ENCODE measurements at regions not wholly inside any gene's neighbourhood (a gene's known extent, or its start where the extent isn't known, plus 50 kb on each side); places are given as distances from the start of the nearest gene placed in this dataset.
"Not testable (repeated sequence)": the region's sequence is repeated elsewhere in the genome, so short reads cannot be mapped to it uniquely, and the experiment has no call there.

DNA sequence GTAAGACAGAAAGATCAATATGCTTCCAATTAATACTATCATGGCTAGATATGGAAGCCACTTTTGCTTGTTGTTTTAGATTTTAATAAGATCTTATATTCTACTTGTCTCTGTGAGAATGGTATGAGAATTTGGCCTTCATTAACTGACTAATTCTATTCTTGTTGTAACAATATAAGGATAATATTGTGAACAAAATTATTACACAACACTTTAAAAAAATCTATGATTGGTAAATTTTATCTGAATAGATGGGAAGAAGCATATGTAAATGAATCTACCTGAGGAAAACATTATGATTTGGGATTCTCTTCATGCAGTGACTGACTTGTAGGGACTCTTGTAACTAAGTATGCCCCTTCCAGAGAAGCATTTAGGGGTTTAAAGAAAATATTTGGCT lies 308.9 kb upstream of the KCND2 start:
- ATAC-seq = no peak

DNA sequence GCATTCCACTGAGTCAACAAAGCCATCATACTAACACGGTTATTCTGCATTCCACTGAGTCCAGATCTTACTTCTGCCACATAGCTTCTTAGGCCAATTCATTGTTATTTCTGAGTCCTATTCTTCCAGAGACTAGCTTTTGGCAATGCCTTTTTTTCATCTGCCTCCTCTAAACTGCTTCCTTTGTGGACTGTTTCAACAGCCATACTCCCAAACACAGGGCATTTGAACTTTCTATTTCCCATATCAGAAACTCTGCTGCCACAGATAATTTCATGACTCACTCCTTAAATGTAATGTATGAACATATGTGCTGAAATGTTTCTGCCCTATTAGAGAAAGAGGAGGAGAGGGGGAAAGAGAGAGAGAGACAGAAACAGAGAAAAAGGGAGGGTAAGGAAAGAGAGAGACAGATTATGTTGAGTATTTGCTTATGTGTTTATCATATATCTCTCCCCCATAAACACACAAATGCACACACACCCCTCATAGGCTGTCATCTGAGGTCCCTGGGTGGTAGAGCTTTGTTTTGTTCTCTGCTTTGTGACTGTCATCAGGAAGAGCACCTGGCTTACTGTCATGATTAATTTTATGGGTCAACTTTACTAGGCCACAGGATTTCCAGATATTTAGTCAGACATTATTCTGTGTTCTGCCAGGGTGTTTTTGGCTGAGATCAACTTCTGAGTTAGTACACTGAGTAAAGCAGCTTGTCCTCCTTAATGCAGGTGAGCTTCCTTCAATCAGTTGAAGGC lies 308.0 kb upstream of the KCND2 start:
- no peak for ATAC-seq

DNA sequence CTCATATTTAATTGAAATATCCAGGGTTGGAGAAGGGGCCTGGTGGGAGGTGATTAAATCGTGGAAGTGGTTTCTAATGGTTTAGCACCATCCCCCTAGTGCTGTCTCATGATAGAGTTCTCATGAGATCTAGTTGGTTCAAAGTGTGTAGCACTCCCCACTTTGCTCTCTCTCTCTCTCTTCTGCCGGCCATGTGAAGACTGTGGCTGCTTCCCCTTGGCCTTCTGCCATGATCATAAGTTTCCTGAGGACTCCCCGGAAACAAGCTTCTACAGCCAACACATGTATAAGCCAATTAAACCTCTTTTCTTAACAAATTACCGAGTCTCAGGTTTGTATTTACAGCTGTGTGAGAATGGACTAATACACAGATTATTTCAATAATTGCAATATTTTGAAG lies 305.8 kb upstream of the KCND2 start:
- no peak for ATAC-seq

DNA sequence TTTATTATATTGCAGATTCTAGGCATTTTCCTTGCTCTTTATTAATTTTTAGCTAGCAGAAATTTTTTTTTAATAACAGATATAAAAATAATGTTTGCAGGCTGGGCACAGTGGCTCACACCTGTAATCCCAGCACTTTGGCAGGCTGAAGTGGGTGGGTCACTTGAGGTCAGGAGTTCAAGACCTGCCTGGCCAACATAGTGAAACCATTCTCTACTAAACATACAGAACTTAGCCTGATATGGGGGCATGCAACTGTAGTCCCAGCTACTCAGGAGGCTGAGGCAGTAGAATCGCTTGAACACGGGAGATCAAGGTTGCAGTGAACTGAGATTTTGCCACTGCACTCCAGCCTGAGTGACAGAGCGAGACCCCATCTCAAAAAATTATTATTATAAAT lies 304.6 kb upstream of the KCND2 start:
- not testable (repeated sequence) for ATAC-seq

DNA sequence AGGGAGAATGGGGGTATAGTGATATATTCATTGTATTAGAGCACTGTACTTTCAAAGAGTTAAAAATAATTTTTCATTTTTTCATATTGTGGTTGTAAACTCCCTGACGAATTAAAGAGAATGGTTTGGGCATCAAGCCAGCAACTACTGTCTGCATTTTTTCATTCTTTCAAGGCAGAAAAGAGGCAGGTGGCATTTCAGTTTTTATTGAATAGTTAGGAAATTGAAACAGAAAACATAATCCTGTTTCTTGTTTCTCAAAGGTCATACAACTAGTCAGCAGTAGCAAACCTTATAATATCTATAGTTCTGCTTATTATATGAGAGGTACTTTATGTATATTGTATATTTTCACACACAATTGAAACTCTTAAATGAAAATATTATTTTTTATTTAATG lies 303.9 kb upstream of the KCND2 start:
- no peak for ATAC-seq

DNA sequence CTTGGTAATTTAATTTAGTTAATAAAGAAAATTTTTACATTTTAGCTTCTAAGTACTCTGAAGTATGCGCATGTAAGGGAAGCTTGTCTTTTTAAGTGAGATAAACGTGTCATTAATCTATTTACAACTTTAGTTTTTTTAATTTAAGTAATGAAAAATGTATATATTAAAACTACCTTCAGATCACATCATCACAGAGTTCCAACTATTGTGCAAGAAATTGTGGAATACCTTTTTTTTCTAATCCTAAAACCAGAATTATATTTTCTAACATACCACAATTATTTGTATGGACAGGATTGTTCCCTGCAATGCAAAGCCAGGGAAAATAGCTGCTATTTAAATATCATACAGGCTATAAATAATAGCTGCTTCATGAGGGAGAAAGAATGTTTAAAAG lies 303.2 kb upstream of the KCND2 start:
- ATAC-seq = no peak

DNA sequence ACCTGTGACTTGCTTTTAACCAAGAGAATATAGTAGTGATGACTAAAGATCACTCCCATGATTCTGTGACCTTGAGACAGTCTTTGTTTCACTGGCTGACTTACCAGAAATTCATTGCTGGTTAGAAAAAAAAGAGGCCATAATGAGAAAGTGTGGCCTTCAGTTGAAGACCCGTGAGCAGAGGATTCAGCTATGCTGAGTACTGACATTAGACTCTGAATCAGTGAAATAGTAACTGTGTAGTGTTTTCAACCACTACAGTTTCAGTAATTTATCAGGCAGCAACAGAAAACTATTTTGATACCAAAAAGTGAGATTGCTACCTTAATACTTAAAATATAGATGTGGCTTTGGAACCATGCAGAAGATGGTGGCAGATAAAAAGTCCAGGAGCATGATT lies 298.0 kb upstream of the KCND2 start:
- ATAC-seq = no peak

DNA sequence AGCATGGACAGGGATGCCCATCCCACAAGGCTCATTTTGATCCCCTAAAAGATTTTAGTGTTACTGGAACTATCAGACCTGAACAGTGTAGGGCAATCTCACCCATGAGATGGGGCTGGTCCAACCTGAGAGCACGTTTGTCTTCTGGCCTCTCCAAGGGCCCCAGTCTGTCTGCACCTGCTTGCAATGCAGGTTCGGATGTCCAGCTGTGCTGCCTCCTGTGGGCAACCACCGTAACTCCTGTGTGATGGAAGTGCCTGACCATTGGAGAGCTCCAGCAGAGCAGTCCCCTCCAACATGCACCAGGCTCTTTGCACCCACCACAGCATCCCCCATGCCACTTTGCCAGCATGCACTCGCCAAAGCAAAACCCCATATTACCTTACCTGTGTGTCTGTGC lies 290.1 kb upstream of the KCND2 start:
- no peak for ATAC-seq

DNA sequence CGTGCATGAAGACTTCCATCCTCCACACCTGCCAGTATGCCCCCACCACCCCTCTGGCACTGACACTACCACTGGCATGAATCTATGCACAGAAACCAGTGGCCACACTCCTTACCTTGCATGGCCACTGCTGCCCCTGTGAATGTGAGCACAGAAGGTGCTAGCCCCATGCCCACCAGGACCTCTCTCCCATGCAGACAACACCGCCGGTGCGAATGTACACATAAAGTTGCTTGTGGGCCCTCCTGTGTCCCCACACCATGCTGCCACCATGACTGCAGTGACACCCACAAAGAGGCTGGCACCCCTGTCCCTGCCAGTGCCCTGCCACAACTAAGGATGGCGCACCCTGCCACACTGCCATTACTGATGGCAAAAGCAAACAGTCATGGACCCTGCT lies 289.5 kb upstream of the KCND2 start:
- ATAC-seq = no peak

DNA sequence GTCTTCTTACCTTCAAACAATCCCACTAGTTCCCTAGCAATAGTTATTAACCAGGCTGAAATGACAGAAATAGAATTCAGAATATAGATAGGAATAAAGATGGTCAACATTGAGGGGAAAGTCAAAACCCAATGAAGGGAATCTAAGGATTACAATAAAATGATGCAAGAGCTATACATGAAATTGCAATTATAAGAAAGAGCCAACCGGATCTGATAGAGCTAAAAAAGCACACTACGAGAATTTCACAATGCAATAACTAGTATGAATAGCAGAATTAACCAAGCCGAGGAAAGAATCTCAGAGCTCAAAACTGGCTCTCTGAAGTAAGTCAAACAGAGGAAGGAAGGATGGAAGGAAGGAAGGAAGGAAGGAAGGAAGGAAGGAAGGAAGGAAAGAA lies 288.7 kb upstream of the KCND2 start:
- no peak for ATAC-seq

DNA sequence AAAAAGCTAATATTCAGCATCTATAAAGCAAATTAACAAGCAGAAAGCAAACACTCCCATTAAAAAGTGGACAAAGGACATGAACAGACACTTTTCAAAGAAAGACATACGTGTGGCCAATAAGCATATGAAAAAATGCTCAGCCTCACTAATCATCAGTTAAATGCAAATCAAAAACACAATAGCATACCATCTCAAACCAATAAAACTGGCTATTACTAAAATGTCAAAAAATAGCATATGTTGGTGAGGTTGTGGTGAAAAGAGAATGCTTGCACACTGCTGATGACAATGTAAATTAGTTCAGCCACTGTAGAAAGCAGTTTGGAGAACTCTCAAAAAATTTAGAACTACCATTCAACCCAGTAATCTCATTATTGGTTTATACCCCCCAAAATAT lies 284.6 kb upstream of the KCND2 start:
- no peak for ATAC-seq

DNA sequence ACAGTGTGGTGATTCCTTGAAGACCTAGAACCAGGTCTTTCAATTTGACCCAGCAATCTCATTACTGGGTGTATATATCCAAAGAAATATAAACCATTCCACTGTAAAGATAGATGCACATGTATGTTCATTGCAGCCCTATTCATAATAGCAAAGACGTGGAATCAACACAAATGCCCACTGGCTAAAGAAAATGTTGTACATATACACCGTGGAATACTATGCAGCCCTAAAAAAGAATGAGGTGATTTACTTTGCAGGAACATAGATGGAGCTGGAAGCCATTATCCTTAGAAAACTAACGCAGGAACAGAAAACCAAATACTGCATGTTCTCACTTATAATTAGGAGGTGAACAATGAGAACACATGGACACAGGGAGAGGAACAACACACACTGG lies 278.0 kb upstream of the KCND2 start:
- no peak for ATAC-seq

DNA sequence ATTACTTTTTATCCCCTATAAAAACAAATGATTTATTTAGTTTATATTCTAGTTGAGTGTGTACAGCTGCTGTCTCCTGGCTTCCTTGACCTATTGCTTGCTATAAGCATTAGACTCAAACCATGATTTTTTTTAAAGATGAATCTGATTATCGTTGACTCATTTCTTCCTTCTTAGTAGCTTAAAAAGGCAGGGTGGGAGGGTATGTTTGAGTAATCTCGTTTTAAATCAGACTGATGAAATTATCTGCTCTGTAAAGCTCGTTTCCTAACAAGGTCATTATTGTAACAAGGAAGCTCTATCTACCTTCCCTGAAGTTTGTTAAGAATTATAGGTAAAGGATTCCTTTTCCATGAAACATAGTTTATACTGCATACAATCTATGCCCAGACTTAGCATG lies 276.3 kb upstream of the KCND2 start:
- no peak for ATAC-seq

DNA sequence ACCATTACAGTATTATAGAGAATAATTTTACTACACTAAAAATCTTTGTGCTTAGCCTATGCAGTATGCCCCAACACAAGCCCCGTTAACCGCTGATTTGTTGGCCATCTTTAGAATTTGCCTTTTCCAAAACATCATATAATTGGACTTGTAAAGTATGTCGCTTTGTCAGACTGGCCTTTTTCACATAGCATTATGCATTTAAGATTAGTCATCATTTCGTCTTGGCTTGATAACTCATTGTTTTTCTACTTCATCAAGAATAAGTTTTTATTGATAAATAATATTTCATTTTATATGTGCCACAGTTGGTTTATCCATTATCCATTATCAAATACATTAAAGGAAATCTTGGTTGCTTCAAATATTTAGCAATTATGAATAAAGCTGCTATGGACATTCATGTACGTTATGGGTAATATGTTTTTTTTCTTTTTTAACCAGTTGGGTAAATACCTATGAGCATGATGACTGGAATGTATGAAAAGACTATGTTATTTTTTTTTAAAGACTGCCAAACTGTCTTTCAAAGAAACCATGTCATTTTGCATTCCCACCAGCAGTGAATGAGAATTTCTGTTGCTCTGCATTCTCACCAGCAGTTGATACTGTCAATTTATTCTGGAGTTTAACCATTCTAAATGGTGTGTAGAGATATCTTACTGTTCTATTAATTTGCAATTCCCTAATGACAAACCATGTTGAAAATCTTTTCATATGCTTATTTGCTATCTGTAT lies 273.1 kb upstream of the KCND2 start:
- ATAC-seq = no peak

DNA sequence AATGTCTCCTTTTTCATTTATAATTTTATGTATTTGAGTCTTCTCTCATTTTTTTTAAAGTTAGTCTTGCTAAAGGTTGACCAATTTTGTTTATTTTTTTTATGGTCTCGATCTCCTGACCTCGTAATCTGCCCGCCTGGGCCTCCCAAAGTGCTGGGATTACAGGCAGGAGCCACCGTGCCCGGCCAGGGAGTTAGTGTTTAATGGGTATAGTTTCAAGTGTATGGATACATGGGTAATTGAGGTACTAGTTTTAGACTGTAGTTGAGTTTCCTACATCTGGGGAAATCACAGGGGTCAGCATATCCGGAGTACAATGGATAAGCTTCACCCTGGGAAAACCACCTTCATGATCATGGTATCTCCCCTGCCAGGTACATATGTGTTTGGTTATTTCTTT lies 267.3 kb upstream of the KCND2 start:
- ATAC-seq = no peak

DNA sequence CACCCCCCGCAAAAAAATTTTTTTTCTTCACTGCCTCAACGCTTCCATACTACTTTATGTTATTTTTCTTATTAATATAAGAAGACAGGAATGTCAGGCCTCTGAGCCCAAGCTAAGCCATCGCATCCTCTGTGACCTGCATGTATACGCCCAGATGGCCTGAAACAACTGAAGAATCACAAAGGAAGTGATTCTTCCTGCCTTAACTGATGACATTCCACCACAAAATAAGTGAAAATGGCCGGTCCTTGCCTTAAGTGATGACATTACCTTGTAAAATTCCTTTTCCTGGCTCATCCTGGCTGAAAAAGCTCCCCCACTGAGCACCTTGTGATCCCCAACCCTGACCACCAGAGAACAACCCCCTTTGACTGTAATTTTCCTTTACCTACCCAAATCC lies 258.7 kb upstream of the KCND2 start:
- ATAC-seq = not testable (repeated sequence)

DNA sequence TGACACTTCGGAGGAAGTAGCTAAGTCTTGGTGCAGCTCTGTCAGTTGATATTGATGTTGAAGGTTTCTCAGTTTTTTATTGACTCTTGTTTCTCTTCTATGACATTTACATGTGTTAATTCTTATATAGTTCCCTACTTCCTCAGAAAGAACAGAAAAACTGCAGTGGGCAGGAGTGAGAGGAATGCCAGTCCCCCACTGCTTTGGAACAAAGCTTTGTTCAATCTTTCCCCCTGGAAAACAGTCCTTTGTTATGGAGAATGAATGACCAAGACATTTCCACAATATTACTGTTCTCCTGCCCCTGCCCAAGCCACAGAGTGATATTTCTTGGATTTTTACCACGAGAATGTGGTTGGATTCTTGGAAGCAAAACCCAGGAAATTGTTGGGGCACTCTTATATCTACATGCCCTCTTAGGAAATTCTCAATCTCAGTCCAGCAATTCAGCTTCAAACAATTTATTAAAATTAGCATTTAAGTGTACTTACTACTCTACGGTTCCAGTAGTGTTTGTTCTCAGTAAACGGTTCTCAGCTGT lies 258.0 kb upstream of the KCND2 start:
- no peak for ATAC-seq

DNA sequence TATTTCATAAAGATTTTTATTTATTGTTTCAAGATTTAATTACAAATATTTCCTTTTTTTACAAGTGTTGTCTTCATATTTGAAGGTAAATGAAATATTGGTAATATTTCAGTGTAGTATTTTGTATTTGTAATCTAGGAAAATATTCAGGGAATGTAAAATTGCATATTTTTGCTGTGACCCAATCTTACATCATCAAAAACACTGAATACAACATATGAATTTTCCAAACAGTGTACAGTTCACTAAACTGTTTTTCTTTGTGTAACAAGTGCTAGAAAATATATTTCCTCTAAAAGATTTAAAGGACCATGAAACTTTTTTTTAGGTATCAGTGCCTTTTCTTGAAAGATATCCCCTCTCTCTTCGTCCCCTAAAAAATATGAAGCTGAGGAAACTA lies 251.9 kb upstream of the KCND2 start:
- no peak for ATAC-seq

DNA sequence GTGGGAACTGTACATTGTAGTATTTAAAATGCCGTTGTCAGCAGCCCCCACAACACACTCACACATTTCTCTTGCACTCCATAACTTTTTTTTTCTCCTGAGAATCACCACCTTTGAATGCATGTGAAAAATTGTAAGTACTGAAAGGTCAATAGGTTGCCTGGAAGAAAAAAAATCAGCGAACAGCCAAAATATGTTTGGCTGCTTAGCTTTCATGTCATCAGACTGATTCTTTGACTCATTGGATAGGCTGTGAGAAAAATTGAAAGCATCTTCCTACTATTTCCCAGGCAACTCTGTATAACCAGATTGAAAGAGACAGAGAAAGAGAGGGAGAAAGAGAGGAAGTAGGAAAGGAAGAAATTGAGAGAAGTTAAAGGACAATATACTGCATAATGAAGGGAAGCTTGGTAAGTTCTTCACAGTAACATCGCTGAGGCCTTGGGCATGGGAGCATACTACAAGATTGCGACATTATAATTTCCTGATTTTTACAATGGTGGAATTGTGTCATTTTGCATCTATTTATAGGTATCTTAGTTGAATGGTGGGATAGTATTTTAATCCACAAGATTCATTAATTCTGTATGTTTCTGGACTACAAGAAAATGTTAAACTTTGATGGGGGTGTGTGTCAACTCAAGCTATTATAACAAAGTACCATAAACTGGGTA lies 249.3 kb upstream of the KCND2 start:
- ATAC-seq = no peak

DNA sequence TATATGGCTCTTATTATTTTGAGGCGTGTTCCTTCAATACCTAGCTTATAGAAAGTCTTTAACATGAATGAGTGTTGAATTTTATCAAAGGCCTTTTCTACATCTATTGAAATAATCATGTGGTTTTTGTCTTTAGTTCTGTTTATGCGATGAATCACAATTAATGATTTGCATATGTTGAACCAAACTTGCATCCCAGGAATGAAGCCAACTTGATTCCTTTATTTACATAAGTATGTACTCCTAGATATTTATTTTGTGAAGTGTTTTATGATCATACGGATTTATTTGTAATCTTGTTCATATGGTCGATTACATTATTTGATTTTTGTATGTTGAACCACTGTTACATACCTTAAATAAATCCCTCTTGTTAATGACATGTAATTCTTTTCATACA lies 244.3 kb upstream of the KCND2 start:
- ATAC-seq = no peak

DNA sequence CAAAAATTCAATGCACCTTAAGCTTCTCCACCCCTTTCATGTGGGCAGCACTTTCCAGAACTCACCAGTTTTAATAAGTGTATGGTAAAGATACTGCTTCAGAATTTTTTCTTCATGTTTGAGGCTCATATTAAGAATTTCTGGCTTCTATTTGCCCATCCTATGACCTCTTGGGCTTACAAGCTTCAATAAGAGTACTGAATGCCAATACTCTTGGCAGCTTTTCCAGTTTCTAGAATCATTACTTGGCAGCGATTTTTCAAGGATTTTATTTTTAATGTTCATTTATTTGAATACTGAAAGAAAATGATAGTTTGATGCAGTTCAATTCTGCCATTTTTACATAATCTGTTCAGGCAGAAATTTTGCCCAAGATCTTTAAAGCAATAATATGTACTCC lies 242.1 kb upstream of the KCND2 start:
- ATAC-seq = no peak

DNA sequence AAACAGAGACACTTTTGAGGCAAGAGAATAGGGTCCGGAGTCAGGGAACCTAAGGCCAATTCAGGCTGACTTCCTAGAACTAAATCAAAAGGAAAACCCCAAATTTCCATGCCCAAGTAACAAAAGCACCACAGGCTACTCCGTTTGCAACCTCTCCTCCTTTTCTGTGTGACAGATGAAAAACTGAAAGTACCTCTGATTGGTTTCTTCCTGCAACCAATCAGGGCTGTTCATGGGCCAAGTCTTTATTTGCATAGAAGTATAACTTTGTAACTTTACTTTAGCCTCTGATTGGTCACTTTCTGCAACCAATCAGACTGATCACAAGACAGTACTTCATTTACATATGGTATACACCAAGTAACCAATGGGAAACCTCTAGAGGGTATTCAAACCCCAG lies 239.9 kb upstream of the KCND2 start:
- ATAC-seq = no peak

DNA sequence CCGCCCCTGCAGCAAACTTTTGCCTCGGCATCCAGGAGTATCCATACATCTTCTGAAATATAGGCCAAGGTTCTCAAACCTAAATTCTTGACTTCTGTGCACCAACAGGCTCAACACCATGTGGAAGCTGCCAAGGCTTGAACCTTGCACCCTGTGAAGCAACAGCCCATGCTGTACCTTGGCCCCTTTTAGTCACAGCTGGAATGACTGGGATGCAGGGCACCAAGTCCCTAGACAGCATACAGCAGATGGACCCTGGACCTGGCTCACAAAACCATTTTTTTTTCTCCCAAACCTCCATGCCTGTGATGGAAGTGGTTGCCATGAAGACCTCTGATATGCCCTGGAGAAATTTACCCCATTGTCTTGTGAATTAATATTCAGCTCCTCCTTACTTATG lies 233.8 kb upstream of the KCND2 start:
- ATAC-seq = no peak

DNA sequence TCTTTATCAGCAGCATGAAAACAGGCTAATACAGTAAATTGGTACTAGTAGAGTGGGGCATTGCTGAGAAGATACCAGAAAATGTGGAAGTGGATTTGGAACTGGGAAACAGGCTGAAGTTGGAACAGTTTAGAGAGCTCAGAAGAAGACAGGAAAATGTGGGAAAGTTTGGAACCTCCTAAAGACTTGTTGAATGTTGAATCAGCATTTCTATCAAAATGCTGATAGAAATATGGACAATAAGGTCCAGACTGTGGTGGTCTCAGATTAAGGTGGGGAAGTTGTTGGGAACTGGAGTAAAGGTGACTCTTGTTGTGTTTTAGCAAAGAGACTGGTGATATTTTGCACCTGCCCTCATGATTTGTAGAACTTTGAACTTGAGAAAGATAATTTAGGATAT lies 231.2 kb upstream of the KCND2 start:
- no peak for ATAC-seq
